Progenitor cell of endocrine pancreas (in vitro differentiated cells): ENCODE measurements at regions not wholly inside any gene's neighbourhood (a gene's known extent, or its start where the extent isn't known, plus 50 kb on each side); places are given as distances from the start of the nearest gene placed in this dataset.
"Not testable (repeated sequence)": the region's sequence is repeated elsewhere in the genome, so short reads cannot be mapped to it uniquely, and the experiment has no call there.

Source experiments
- DNase-seq: peaks from one replicate; pipeline ENCODE4 v3.0.0; 2021; ENCODE audit warnings: low spot score; ENCODE audit not compliant: unreplicated experiment
- H3K27ac Mint-ChIP-seq: 2 replicates; pipeline ENCODE4 v1.8.0; 2021; ENCODE audit warnings: mild to moderate bottlenecking, moderate library complexity, mixed read lengths
- H3K27me3 Mint-ChIP-seq: 2 replicates; pipeline ENCODE4 v1.8.0; 2021; ENCODE audit warnings: mixed read lengths
- H3K36me3 Mint-ChIP-seq: 2 replicates; pipeline ENCODE4 v1.8.0; 2022; ENCODE audit warnings: mixed read lengths; ENCODE audit not compliant: insufficient read depth
- H3K4me1 Mint-ChIP-seq: 2 replicates; pipeline ENCODE4 v1.8.0; 2021; ENCODE audit warnings: low read depth, mixed read lengths
- H3K4me3 Mint-ChIP-seq: 2 replicates; pipeline ENCODE4 v1.8.0; 2021; ENCODE audit warnings: low read depth, mild to moderate bottlenecking, moderate library complexity, mixed read lengths
- H3K9me3 Mint-ChIP-seq: 2 replicates; pipeline ENCODE4 v1.8.0; 2021; ENCODE audit warnings: low read depth, mixed read lengths
- CTCF ChIP-seq: fragments of 200-600 bp; sonication (generic); IDR thresholded peaks from one replicate; pipeline ENCODE4 v1.5.0; 2021; ENCODE audit warnings: antibody characterized with exemption, mild to moderate bottlenecking; ENCODE audit not compliant: unreplicated experiment

GRCh38 chr11:10975287-10975721 lies 117.5 kb upstream of the ZBED5 start:
- H3K27ac Mint-ChIP-seq, result no peak overlapping the region

GRCh38 chr11:10973416-10973815 lies 115.6 kb upstream of the ZBED5 start:
- H3K4me3 Mint-ChIP-seq, result no peak overlapping the region
- no peaks in the 10 kb centered on the region for H3K36me3 Mint-ChIP-seq
- no peak for DNase-seq
- no peak for TF ChIP-seq CTCF
- peaks cover 7% of the 10 kb centered on the region for H3K9me3 Mint-ChIP-seq
- H3K27me3 Mint-ChIP-seq, result no peaks in the 10 kb centered on the region
- H3K27ac Mint-ChIP-seq, result no peak overlapping the region
- peaks cover 20% of the 10 kb centered on the region for H3K4me1 Mint-ChIP-seq

More at GRCh38 chr11:10975287-10975721, 117.5 kb upstream of the ZBED5 start:
- Mint-ChIP-seq H3K4me1 (peaks cover 20% of the 10 kb centered on the region), H3K27me3 (no peaks in the 10 kb centered on the region), H3K9me3 (peaks cover 7% of the 10 kb centered on the region), H3K4me3 (no peak overlapping the region), H3K36me3 (no peaks in the 10 kb centered on the region)
- no peak for TF ChIP-seq CTCF
- DNase-seq, result no peak

GRCh38 chr11:10970926-10971325 lies 113.1 kb upstream of the ZBED5 start:
- H3K9me3 Mint-ChIP-seq, result peaks cover 4% of the 10 kb centered on the region
- no peak for DNase-seq
- no peak for TF ChIP-seq CTCF
- H3K4me3 Mint-ChIP-seq, result no peak overlapping the region
- peaks cover 17% of the 10 kb centered on the region for H3K4me1 Mint-ChIP-seq
- no peak overlapping the region for H3K27ac Mint-ChIP-seq
- peaks cover 3% of the 10 kb centered on the region for H3K27me3 Mint-ChIP-seq
- peaks cover 2% of the 10 kb centered on the region for H3K36me3 Mint-ChIP-seq

- no peak for DNase-seq
- Mint-ChIP-seq H3K4me3 (no peak overlapping the region), H3K9me3 (peaks cover 15% of the 10 kb centered on the region), H3K27me3 (peaks cover 6% of the 10 kb centered on the region), H3K4me1 (peaks cover 6% of the 10 kb centered on the region), H3K36me3 (peaks cover 4% of the 10 kb centered on the region), H3K27ac (no peak overlapping the region)
- TF ChIP-seq CTCF, result no peak
These were observed 111.5 kb upstream of the ZBED5 start for GRCh38 chr11:10969387-10969786.

- not testable (repeated sequence) for H3K4me1 Mint-ChIP-seq, H3K9me3 Mint-ChIP-seq, H3K27ac Mint-ChIP-seq, H3K27me3 Mint-ChIP-seq, H3K36me3 Mint-ChIP-seq, H3K4me3 Mint-ChIP-seq, DNase-seq
These were observed 99.0 kb upstream of the ZBED5 start for GRCh38 chr11:10956884-10957283.

- Mint-ChIP-seq H3K4me1 (no peaks in the 10 kb centered on the region), H3K4me3 (no peak overlapping the region), H3K9me3 (peaks cover 3% of the 10 kb centered on the region), H3K36me3 (no peaks in the 10 kb centered on the region), H3K27me3 (no peaks in the 10 kb centered on the region), H3K27ac (no peak overlapping the region)
- TF ChIP-seq CTCF, result no peak
- DNase-seq, result no peak
These were observed 97.8 kb upstream of the ZBED5 start for GRCh38 chr11:10955616-10956015.
